ENCODE measurements at regions not wholly inside any gene's neighbourhood (a gene's known extent, or its start where the extent isn't known, plus 50 kb on each side); places are given as distances from the start of the nearest gene placed in this dataset.

DNA sequence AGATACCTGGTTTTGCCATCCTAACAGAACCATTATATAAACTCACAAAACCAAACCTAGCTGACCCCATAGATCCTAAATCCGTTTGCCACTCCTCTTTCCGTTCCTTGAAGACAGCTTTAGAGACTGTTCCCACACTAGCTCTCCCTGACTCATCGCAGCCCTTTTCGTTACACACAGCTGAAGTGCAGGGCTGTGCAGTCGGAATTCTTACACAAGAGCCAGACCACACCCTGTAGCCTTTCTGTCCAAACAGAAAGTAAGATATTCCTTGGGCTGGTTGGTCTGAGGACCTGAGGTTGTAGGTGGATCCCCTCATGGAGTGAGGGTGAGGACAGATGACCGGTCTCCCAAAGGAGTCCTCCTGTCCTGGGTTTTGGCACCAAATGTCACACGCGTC, 56.7 kb upstream of the NAA35 start:
- no peak for DNase-seq

GRCh38 chr9:85890962-85891361, 50.0 kb upstream of the NAA35 start:
- DNase-seq, result no peak
